ENCODE measurements at regions not wholly inside any gene's neighbourhood (a gene's known extent, or its start where the extent isn't known, plus 50 kb on each side); places are given as distances from the start of the nearest gene placed in this dataset.
"Not testable (repeated sequence)": the region's sequence is repeated elsewhere in the genome, so short reads cannot be mapped to it uniquely, and the experiment has no call there.

- DNase-seq = no peak
These were observed 62.9 kb downstream of the GLRX5 start for GRCh38 chr14:95597784-95598211.

GRCh38 chr14:95601650-95602049 is 66.8 kb downstream of the GLRX5 start:
- DNase-seq = no peak

- no peak for DNase-seq
These were observed 68.6 kb downstream of the GLRX5 start for GRCh38 chr14:95603415-95603814.

GRCh38 chr14:95606266-95606665 is 71.4 kb downstream of the GLRX5 start:
- DNase-seq = no peak

GRCh38 chr14:95608637-95609235 is 73.9 kb downstream of the GLRX5 start:
- DNase-seq = no peak

GRCh38 chr14:95609398-95609990 is 74.6 kb downstream of the GLRX5 start:
- no peak for DNase-seq

- DNase-seq = no peak
These were observed 74.8 kb upstream of the TCL1B start for GRCh38 chr14:95611293-95611880.

GRCh38 chr14:95614349-95614748 is 71.9 kb upstream of the TCL1B start:
- DNase-seq = no peak

- no peak for DNase-seq
These were observed 69.5 kb upstream of the TCL1B start for GRCh38 chr14:95616745-95617144.

GRCh38 chr14:95619785-95620417 is 66.3 kb upstream of the TCL1B start:
- DNase-seq = no peak

- peak; percentile 40 for DNase-seq
These were observed 65.6 kb upstream of the TCL1B start for GRCh38 chr14:95620659-95621059.

- no peak for DNase-seq
These were observed 63.0 kb upstream of the TCL1B start for GRCh38 chr14:95623195-95623594.

GRCh38 chr14:95625710-95626109 is 60.5 kb upstream of the TCL1B start:
- not testable (repeated sequence) for DNase-seq

GRCh38 chr14:95635051-95635450 is 51.2 kb upstream of the TCL1B start:
- DNase-seq = no peak

Measured in activated T-cell treated with anti-CD3 and anti-CD28 coated beads, Interleukin-2, amount 50 U/mL, for 1 hour (primary cell).